Activated T-cell treated with anti-CD3 and anti-CD28 coated beads, Interleukin-2, amount 50 U/mL, for 48 hours (primary cell): ENCODE measurements at regions not wholly inside any gene's neighbourhood (a gene's known extent, or its start where the extent isn't known, plus 50 kb on each side); places are given as distances from the start of the nearest gene placed in this dataset.

ENCODE experiments used
- DNase-seq, 2 experiments: peaks; one replicate each; pipeline ENCODE4 v3.0.0-alpha.2; 2020

DNA sequence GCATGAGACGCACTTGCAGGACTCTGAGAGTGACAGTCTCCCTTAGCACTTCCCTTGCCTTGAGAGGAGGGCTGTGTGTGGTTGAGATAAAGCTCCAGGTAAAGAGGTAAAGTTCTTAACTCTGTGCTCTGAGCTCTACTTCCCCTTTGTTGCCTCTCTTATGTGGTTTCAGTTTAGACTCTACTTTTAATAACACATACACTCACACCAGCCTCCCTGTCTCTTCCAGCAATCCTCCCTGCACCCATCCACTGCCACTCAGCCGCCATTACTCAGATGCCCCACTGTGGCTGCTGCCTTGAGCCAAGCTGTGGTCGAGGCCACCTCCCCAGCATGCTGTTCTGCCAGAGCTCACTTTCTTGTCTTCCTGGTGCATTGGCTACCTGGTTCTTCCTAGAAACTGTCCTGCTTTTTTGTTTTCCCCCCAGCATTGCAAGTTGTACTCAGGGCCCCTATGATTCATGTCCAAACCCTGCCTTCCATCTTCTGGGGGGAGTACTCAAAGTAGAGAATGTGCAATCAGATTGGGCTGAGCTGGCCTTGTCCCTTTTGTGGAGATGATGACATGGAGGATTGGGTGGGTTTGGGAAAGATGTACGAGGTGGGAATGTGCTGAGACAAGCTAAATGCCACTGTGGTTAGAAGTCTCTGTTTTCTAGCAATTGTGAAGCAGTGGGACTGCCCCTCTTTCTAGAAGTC, 115.5 kb upstream of the PARP11 start:
- DNase-seq: peak; percentile 47 to 50

DNA sequence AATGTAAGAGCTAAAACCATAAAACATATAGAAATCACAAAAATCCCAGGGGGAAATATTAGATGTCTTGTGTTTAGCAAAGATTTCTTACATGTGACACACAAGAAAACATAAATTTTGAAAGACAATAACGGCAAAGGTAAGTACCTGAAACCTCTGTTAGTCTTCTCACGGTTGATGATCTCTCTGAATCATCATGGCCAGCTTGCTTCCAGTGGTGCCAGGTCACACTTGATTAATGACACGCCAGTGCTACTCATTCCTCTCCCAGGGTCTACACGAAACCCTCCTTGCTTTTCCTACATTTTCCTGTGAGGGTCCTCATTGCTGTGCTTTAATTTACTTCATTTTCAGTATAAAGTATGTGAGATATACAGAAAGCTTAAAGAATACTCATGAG, 114.4 kb upstream of the PARP11 start:
- DNase-seq: no peak

DNA sequence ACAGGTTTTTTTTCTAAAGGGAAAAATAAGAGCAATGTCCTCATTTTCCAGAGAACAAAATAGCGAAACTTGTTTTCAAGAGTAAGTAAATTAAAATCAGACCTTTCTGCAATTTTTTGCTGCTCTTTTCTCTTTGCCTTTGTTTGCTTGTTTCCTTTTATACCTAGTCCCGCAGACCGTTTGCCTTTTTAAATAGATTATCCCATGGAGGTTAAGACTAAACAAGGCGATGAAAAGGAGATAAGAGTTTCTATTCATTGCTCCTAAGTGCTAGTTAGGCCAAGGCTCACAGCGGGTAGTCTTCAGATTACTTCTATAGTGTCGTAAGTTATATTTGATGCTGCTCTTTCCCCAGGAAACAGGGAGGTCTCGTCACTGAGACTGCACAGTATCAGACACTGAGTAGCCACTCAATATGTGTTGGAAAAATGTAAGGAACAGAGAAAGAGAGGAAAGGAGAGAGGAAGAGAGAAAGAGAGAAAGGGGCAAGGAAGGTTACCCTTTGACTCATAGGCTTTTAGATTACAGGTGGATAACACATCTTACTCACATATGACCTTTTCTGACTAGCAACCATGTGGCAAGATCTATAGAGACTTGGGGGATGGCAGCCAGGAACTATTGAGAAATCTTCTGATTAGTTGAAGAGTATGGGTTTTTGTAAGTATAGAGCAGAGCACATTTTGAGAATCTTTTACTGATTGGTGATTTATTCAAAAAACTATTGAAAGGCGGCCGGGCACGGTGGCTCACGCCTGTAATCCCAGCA, 107.5 kb upstream of the PARP11 start:
- no peak for DNase-seq

DNA sequence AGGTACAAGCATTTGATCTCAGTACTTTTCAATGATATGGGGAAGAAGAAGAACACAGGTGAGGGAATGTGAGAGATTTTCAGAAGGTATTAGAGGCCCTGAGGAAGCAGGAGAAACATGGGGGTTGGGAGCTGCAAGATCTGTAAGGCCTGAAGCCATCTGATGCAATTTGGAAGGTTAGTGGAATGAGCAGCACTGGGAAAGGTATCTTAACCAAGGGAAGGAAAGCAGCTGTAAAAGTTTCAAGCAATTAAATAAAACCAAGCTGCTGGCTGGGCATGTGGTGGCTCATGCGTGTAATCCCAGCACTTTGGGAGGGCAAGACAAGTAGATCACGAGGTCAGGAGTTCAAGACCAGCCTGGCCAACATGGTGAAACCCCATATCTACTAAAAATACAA, 104.4 kb upstream of the PARP11 start:
- no peak for DNase-seq

DNA sequence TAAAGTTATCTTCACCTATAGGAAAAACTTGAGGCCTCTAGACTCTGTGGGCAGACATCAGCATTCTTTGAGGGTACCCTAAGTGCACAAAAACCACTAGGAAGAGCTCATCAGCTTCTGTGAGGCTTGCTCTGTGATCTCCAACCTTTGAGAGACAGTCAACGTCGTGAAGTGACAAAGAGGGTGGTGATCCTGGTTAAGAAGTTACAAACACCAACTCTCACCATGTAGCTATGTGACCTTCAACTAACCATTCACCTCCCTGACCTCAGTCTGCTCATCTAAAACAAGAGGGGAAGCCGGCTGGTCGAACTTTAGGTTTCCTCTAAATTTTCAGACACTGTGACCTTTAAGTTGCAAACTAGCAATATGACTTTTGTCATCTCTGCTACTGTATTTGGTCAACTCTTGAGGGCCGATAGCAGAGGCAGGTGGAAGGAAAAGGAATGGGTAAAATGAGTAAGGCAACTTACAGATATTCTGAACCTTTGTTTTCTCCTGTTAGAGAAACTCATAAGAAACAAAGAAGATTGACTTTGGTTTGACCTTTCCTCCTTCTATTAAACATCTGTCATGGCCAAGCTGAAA, 103.2 kb upstream of the PARP11 start:
- DNase-seq: peak; percentile 36 to 45

DNA sequence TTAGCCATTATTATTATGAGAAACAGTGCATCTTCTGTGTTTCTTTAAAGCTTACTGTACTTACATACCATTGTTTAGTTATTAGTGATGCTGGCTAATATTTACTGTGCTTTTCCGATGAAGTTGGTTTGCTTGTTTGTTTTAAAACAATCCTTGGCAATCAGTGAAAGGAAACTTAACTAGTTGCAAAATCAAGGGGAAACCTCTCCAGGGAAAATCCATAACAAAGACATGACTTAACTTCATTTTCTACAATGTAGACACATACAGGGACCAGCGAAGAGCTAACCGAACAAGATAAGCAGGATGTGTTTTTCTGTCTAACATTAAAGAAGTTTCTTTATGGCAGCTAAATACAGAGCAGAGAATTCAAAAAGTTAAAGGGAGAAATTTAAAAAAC, 102.5 kb upstream of the PARP11 start:
- DNase-seq: no peak

DNA sequence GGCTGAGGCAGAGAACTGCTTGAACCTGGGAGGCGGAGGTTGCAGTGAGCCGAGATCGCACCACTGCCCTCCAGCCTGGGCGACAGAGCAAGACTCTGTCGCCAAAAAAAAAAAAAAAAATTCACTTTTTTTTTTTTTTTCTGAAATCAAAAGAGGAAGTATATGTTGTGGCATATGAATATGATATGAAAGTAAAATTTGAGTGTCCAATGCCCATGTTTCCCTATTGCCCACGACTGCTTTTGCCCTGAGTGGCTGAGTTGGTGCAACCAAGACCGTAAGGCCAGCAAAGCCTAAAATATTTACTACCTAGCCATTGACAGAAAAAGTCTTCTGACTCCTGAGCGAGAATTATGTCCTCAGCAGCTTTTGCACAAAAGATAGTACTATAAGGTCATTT, 101.7 kb upstream of the PARP11 start:
- no peak for DNase-seq

DNA sequence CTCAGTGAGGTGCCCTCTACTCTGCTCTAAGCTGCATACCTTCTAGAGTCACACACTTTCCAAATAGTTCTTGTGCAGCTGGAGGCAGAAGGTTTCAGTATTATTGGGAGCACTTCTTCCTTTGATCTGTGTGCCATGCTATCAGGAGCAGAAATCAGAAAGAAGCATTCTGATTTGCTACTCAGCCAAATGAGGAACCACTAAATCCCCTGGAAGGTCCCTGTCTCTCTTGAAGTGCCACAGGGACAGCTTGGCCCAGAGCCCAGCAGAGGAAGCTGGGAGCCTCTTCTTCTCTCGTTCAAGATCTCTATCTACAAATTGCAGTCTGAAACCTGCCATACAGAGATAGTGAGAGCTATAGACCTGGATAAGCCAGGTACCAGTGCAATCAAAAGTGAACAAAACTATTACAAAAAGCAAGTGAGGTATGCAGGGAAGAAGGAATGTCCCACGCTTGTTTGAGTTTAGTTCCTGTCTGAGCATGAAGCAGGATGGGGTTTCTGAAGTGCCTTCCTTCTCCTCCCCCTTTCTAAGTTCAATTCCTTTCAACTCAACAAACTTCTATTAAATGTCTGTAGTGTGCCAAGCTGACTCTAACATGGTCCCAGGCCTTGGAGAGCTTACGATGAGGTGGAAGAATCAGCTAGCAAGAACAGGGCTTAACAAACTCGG, 100.9 kb upstream of the PARP11 start:
- DNase-seq: peak in 1 of 2 experiments; percentile 47

DNA sequence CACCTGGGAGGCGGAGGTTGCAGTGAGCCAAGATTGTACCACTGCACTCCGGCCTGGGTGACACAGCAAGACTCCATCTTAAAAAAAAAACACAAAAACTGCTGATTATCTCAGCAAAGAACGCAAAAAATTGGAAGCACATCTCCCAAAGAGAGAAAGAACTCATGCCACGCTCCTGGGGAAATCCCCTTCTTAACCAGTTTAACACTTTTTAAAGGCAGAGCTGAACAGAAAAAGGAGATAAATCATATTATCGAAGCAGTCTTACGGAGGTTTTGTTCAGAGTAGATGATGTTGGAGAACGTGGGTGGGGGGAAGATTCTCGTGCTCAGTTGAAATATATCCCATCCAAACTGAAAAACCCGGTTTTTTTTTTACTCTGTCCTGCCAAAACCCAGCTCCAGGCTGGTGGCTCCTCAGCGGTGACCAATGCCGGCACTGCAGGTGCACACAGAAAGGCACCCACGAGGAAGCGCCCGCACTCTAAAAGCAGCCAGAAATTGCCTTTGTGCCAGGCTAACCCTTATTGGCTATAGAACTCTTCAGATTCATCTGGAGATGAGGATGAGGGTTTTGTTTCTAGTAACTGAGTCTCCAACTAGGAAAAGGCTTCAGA, 100.2 kb upstream of the PARP11 start:
- DNase-seq: peak in 1 of 2 experiments; percentile 41

DNA sequence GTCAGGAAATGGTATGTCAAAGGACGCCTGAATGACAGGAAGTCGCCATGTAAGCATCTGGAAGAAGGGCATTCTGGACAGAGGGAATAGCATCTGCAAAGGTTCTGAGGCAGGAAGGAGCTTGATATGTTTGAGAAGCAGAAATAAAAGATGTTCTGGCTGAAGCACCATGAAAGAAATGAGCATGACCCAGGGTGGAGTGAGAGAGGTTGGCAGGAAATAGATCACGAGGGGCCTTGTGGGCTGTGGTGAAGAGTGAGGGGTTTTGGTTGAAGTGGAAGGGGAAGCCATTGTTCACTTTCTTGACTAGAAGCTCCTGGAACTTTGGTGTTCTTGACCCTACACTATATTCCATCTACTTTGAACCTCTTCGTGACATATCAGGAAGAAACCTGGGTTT, 99.4 kb upstream of the PARP11 start:
- DNase-seq: peak in 1 of 2 experiments; percentile 37

DNA sequence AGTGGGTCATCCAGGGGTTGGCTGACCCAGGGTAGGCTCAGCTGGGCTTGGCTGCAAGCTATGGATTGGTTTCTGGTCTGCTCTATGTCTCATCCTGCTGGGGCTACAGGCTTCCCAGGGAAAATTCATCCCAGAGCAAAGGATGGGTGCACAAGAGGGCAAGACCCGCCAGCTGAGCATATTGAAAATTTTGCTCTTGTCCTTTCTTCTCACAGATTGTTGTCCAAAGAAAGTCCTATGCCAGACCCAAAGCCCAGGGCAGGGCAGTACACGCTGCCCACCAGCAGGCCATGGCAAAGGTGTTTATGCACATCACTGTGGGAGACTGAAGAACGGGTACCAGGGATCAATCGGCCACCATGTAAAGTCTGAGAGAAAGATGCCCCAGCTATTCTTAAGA, 95.3 kb upstream of the PARP11 start:
- no peak for DNase-seq

DNA sequence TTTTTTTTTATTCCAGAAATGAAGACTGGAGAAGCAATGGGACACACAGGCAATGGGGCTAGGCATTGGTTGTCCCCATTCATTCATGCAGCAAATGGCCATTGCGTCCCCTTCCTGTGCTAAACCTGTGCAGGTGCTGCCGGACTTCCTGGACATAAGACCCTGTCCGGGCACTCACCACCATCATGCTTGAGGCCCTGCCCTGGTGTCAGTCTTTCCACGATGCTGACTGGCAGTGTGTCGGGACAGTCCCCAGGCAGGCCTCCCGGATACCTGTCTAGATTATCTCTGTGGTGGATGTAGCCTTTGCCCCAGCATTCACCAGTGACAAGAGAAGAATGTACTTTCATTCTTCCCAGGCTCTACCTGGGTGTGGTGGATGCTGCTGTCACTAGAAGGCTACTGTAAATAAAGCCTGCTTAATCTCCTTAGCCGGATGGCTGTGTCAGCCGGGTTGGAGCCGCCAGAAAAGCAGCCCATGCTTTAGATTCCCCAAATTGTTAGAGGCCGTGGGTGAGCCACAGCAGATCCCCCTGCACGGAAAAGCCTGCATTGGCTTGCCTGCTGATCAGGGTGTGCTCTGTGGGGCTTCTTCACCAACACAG, 94.5 kb upstream of the PARP11 start:
- DNase-seq: no peak

DNA sequence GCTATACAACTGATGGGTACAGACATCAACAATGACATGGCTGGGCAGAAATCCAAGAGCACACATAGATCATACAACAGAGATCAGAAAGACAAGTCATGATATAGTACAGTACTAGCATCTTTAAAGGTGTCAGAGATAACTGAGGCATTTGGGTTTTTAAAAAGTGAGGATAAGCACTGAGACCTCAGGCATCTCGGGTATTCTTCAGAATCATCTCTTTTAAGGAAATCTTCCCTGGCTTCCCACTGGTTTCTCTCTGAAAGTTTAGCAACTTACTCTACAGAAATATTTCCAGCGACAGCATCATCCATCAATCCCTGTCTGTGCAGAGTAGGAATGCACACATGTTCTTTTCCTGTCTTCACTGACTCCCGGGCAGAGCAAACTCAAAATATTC, 93.2 kb upstream of the PARP11 start:
- no peak for DNase-seq

DNA sequence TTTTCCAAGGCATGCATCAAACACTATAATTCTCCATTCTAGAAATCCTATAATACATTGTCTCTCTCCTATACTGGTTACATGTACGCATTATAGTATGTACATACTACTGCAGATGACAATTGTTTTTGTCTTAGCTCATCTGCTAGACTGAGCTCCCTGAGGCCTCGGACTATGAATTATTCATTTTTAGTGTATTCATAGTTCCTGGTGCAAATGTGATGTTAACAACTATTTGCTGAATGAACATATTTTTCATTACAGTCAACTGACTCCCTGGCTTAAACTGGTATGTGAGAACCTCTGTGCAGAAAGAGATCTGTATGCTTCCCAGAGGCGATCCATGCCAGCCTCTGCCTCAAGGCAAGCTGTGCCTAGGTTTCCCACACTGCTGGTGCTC, 91.8 kb upstream of the PARP11 start:
- DNase-seq: no peak

DNA sequence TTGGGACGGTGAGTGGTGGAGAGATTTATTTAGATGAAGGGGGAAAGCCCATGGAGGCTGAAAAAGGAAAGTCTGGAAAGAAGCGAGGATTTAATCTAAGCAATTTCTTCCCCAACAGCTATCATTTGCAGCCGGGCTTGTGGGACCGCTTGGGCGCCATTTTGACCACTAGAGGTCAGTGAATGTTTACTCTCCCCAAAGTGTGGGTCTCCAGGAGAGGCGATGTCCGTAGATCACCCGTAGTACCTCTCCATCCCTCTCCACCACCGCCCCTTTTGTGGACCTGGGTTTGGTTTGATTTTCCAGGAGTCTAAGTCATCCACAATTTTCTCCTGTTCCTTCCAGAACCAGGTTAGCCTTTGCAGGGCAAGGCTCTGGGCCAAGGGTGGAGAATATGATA, 91.2 kb upstream of the PARP11 start:
- DNase-seq: peak in 1 of 2 experiments; percentile 42

DNA sequence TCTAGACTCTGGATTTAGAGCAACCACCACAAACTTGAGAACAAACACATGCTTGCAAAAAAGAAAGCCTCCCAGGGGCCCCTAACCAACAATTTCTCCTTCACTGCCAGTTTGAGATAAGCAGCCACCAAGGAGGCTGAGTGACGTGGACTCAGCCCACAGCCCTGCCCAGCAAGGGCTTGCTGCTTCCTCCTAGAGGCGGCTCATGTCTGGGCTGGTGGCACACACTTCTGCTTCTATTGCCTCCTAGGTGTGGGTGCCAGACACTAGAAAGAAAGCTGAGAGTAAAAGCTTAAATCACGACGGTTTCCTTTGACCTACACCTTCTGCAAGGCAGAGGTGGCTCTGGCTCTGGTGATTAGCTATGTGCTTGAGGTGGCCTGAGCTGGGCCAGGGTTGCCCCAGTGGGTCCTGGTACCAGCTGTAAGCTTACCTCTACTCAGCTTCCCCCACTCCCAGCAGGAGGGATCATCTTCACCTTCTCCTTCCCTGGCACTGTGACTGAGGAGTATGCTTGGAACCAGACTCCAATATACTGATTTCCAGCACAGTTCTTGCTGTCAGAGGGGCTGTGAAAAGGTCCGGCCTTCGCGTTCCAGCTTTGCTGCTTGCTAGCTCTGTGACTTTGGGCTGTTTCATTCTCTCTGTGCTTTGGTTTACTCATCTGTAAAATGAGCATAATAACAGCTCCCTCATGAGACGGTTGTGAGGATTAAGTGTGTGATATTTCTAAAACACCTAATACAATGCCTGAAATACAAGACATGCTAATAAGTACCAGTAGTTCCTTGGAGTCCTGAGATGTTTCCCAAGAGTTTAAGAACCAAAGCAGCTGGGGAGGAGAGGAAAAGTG, 89.7 kb upstream of the PARP11 start:
- peak; percentile 67 to 71 for DNase-seq

DNA sequence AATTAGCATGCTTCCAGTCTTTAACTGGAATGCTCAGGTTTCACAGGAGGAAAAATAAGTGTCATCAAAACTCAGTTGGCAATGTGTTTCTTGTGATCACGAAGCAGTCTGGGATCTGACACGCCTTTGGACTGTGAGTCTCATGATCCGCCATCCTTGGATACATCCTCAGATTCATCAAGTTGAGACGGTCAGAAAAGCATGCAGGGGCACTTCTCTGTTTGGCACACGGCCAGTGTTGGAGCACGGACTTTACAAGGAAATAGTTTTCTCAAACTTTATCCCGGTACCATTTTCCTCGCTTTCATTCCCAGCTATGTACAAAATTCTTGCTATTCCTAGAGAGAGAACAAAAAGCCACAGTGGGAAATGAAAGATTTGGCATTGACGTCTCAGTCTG, 88.4 kb upstream of the PARP11 start:
- no peak for DNase-seq

DNA sequence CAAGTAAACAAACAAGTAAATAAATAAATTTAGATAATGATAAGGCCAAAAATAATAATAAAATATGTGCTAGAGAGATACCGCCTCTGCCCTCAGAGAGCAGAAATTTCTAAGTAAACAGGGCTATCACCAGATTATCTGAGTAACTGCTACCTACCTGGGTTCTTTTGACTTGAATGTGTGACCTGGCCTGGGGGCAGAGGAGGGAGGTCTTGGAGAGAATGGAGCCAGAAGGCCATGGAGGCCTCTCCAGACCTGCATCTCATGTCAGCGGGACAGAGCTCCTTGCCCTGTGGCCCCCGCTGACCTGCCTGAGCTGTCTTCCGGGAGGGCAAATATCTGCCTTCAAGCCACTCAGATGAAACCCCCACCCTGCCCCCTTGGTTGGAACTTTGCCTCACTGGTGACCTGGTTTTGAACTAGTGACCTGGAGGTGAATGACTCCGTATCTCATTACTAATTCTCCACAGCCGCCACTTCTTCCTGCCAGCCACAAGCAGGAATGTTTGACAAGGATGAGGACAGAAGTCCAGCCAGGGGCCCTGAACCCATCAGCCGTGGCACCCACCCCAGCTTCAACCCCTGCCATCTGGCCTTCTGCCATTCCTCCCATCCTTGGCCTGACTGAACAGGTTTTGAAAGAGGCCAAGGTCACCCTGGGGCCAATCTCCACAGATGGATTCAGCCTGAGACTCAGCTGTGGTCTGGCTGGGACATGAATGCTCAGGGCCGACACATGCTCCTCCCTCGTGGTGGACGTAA, 86.8 kb upstream of the PARP11 start:
- no peak for DNase-seq

DNA sequence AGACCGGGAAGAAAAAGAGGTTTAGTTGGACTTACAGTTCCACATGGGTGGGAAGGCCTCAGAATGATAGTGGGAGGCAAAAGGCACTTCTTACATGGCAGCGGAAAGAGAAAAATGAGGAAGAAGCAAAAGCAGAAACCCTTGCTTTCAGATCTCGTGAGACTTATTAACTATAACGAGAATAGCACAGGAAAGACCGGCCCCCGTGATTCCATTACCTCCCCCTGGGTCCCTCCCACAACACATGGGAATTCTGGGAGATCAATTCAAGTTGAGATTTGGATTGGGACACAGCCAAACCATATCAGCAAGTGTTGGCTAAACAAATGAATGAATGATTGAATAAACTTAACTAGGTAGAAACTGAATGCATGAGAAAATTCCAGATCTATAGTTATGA, 85.3 kb upstream of the PARP11 start:
- no peak for DNase-seq

DNA sequence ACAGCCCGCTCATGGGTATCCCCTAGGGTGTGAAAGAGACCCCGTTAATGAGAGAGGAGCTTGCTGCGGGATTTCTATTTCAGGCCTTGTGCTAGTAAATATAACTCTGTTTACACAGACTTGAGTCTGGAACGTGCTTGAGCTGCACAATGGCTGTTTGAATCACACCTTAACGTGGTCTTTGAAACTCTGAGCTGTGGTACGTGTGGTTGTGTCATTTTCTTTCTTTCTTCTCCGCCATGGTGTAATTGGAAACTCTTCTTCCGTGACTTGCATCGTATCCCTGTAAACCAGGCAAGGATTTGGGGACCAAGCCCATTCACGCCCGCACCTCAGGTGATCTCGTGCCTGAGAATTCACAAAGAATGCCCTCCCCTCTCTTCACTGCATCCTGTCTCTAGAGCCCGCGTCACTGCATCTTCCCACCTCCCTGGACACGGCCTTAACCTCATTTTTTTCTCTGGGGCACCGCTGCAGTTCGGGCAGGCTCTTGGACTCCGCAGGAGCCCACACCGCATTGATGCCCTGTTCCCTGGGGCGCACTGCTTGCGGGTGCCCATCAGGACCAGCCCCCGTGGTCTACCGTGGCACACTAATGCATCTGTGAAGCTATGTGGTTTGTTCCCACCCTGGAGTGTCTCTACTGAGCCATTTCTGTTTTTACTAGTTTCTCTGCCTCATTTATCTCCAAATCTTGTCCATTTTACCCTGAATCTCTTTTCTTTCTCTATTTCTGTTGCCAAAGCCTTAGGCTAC, 78.4 kb upstream of the PARP11 start:
- DNase-seq: peak in 1 of 2 experiments; percentile 42
